Right atrium auricular region (tissue), 2 donors: ENCODE measurements at regions not wholly inside any gene's neighbourhood (a gene's known extent, or its start where the extent isn't known, plus 50 kb on each side); places are given as distances from the start of the nearest gene placed in this dataset.

Source experiments
- DNase-seq: peaks from one replicate; pipeline ENCODE4 v3.0.0-alpha.2; 2019; ENCODE audit warnings: low spot score
- H3K27ac ChIP-seq, 2 donors: fragments of 200-600 bp; sonication (generic); 1 replicate in 1 of 2; 2 replicates in 1 of 2; pipeline ENCODE4 v1.5.1; 2016 to 2019
- H3K27me3 ChIP-seq, 2 donors: fragments of 200-600 bp; sonication (generic); one replicate each; pipeline versions ENCODE4 v1.5.1 to v1.6.0; 2017 to 2019
- H3K36me3 ChIP-seq: fragments of 200-600 bp; sonication (generic); one replicate; pipeline ENCODE4 v1.5.1; 2016
- H3K4me1 ChIP-seq, 2 donors: fragments of 200-600 bp; sonication (generic); one replicate each; pipeline versions ENCODE4 v1.5.1 to v1.6.0; 2017 to 2019
- H3K4me3 ChIP-seq, 2 donors: fragments of 200-600 bp; sonication (generic); 1 replicate in 1 of 2; 2 replicates in 1 of 2; pipeline ENCODE4 v1.5.1; 2017 to 2019; ENCODE audit warnings: mild to moderate bottlenecking in 1 of 2, moderate library complexity in 1 of 2
- H3K9me3 ChIP-seq, 2 donors: fragments of 200-600 bp; sonication (generic); one replicate each; pipeline ENCODE4 v1.5.1; 2019
- CTCF ChIP-seq, 2 donors: fragments of 200-600 bp; sonication (generic); IDR thresholded peaks; one replicate each; pipeline ENCODE4 v1.5.1; 2019; ENCODE audit warnings: antibody characterized with exemption in 2 of 2

- TF ChIP-seq CTCF (IDR thresholded peaks at IDR 0.05), result no peak
- no peak for DNase-seq
These were observed 230.2 kb upstream of the SSTR1 start for GRCh38 chr14:37977481-37977880.

DNA sequence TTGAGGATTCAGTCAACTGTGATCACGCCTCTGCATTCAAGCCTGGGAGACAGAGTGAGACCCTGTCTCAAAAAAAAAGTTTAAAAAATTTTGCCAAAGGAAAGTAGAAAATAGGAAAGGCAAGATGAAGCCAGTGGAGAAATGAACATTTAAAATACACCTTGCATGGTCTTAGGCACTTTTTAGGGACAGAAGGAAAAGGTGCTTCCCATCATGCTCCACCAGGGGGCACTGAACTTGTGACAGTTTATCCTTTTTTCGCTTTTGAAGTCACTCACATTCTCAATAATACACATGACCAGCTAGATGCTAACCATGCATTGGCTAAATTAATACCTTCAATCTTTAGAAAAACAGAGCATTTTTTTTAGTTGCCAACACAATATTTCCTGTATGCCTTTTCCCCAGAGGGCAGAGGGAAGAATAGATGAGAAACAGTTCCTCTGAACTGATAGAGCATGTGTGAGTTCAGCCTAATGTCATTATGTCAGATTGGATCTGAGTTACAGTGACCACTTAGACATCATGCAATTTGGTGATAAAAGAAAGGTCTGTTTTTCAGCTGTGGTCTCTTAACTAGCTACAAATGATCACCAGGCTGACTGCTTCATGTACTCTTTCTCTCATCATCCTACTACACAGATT is 221.8 kb upstream of the SSTR1 start:
- H3K36me3 ChIP-seq, result no peaks in the 10 kb centered on the region
- no peak overlapping the region for H3K4me3 ChIP-seq
- peaks cover 0 to 9% of the 10 kb centered on the region in 2 donors for H3K9me3 ChIP-seq
- peak in 1 of 2 donors; percentile 68 for TF ChIP-seq CTCF (IDR thresholded peaks at IDR 0.05)
- no peaks in the 10 kb centered on the region for H3K27me3 ChIP-seq
- DNase-seq, result no peak
- H3K27ac ChIP-seq, result no peak overlapping the region
- H3K4me1 ChIP-seq, result no peaks in the 10 kb centered on the region

More at GRCh38 chr14:37977481-37977880, 230.2 kb upstream of the SSTR1 start:
- Histone ChIP-seq H3K4me3 (no peak overlapping the region), H3K36me3 (no peaks in the 10 kb centered on the region), H3K27me3 (no peaks in the 10 kb centered on the region), H3K9me3 (peaks cover 0 to 16% of the 10 kb centered on the region in 2 donors), H3K27ac (no peak overlapping the region), H3K4me1 (no peaks in the 10 kb centered on the region)

- H3K4me3 ChIP-seq, result no peak overlapping the region
- no peaks in the 10 kb centered on the region for H3K9me3 ChIP-seq
- no peaks in the 10 kb centered on the region for H3K4me1 ChIP-seq
- H3K27ac ChIP-seq, result no peak overlapping the region
- H3K27me3 ChIP-seq, result no peaks in the 10 kb centered on the region
- DNase-seq, result no peak
- no peak for TF ChIP-seq CTCF (IDR thresholded peaks at IDR 0.05)
- H3K36me3 ChIP-seq, result no peaks in the 10 kb centered on the region
These were observed 219.2 kb upstream of the SSTR1 start for GRCh38 chr14:37988472-37988871.

DNA sequence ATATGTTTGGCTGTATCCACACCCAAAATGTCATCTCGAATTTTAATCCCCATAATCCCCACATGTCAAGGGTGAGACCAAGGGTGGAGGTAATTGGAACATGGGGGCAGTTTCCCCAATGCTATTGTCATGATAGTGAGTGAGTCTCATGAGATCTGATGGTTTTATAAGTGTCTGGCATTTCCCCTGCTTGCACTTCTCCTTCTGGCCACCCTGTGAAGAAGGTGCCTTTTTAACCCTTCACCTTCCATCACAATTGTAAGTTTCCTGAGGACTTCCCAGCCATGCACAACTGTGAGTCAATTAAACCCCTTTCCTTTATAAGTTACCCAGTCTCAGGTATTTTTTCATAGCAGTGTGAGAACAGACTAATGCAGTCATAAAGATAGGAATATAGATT is 216.7 kb upstream of the SSTR1 start:
- H3K27ac ChIP-seq, result no peak overlapping the region
- no peaks in the 10 kb centered on the region for H3K36me3 ChIP-seq
- no peaks in the 10 kb centered on the region for H3K4me1 ChIP-seq
- H3K9me3 ChIP-seq, result no peaks in the 10 kb centered on the region
- no peaks in the 10 kb centered on the region for H3K27me3 ChIP-seq
- H3K4me3 ChIP-seq, result no peak overlapping the region
- DNase-seq, result no peak
- TF ChIP-seq CTCF (IDR thresholded peaks at IDR 0.05), result no peak

- Histone ChIP-seq H3K27ac (no peak overlapping the region), H3K4me1 (no peaks in the 10 kb centered on the region), H3K36me3 (no peaks in the 10 kb centered on the region), H3K27me3 (no peaks in the 10 kb centered on the region), H3K4me3 (no peak overlapping the region), H3K9me3 (no peaks in the 10 kb centered on the region)
- TF ChIP-seq CTCF (IDR thresholded peaks at IDR 0.05), result no peak
- DNase-seq, result no peak
These were observed 215.2 kb upstream of the SSTR1 start for GRCh38 chr14:37992499-37992898.

DNA sequence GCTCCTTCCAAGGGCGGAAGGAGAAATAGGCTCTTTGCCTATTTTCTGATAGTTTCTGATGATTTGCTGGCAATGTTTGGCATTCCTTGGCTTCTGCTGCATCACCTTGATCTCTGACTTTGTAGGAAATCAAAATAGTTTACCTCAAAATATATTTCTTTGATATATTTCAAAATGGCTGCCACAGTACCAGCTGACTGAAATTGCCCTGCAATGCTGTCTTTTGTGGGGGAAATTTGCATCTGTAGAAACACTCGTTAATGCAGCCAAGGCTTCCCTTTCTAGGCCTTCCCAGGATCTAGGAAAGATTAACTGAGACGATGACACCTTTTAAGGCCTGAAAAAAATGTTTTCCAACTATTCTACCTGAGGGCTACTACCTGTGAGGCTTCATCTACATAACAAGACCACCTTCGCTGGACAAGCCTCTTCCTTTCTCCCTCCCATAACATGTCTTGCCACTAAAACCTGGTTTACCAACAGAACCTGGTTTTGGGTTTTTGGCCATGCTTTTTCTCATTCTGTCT is 212.8 kb upstream of the SSTR1 start:
- H3K27ac ChIP-seq, result no peak overlapping the region
- no peaks in the 10 kb centered on the region for H3K9me3 ChIP-seq
- no peak for TF ChIP-seq CTCF (IDR thresholded peaks at IDR 0.05)

More for the DNA sequence above, 212.8 kb upstream of the SSTR1 start:
- H3K4me3 ChIP-seq, result no peak overlapping the region
- DNase-seq, result no peak
- no peaks in the 10 kb centered on the region for H3K4me1 ChIP-seq
- no peaks in the 10 kb centered on the region for H3K36me3 ChIP-seq
- H3K27me3 ChIP-seq, result no peaks in the 10 kb centered on the region
